WTC11 (cell line): ENCODE measurements at regions not wholly inside any gene's neighbourhood (a gene's known extent, or its start where the extent isn't known, plus 50 kb on each side); places are given as distances from the start of the nearest gene placed in this dataset.

Source experiments
- ATAC-seq: fragments of 200-7000 bp; cut with Tn5 transposase; 2 replicates; pipeline ENCODE4 v1.10.0; 2021; ENCODE audit warnings: mild to moderate bottlenecking, moderate library complexity
- CTCF ChIA-PET: fragments of 300-600 bp; sonication (Branson Sonifier 250); formaldehyde crosslinking; loops from one replicate; lab custom pipeline; 2021; ENCODE audit warnings: antibody characterized with exemption; lab: Charles Lee
- POLR2A ChIA-PET: fragments of 350-600 bp; sonication (Branson Sonifier 250); formaldehyde crosslinking; loops from one replicate; lab custom pipeline; 2021; ENCODE audit warnings: antibody characterized with exemption; lab: Charles Lee
- DNase-seq: peaks from one replicate; pipeline ENCODE4 v3.0.0; 2021; ENCODE audit warnings: low spot score
- H3K27ac Mint-ChIP-seq: 2 replicates; pipeline ENCODE4 v1.8.0; 2021; ENCODE audit warnings: mixed read lengths
- H3K27me3 Mint-ChIP-seq: 2 replicates; pipeline ENCODE4 v1.8.0; 2021; ENCODE audit warnings: low read depth, mild to moderate bottlenecking, moderate library complexity, mixed read lengths
- H3K36me3 Mint-ChIP-seq: 2 replicates; pipeline ENCODE4 v1.8.0; 2021; ENCODE audit warnings: mixed read lengths
- H3K4me1 Mint-ChIP-seq: 2 replicates; pipeline ENCODE4 v1.8.0; 2022; ENCODE audit warnings: mixed read lengths
- H3K4me3 Mint-ChIP-seq: 2 replicates; pipeline ENCODE4 v1.8.0; 2021; ENCODE audit warnings: mild to moderate bottlenecking, moderate library complexity, mixed read lengths
- H3K9me3 Mint-ChIP-seq: 2 replicates; pipeline ENCODE4 v1.8.0; 2021; ENCODE audit warnings: mixed read lengths
- ATF6 ChIP-seq: sonication (generic); formaldehyde crosslinking; IDR thresholded peaks from 2 replicates; pipeline ENCODE4 v1.8.1; 2023; ENCODE audit warnings: mild to moderate bottlenecking, missing genetic modification reagents
- CBFB ChIP-seq: sonication (generic); formaldehyde crosslinking; IDR thresholded peaks from 2 replicates; pipeline ENCODE4 v1.8.1; 2022; ENCODE audit warnings: mild to moderate bottlenecking, low read depth, missing genetic modification reagents
- CREB1 ChIP-seq: sonication (generic); formaldehyde crosslinking; IDR thresholded peaks from 2 replicates; pipeline ENCODE4 v1.8.0; 2023; ENCODE audit warnings: mild to moderate bottlenecking, missing genetic modification reagents
- E2F1 ChIP-seq: sonication (generic); formaldehyde crosslinking; IDR thresholded peaks from 2 replicates; pipeline ENCODE4 v1.8.0; 2022; ENCODE audit warnings: mild to moderate bottlenecking, missing genetic modification reagents
- ELF4 ChIP-seq: sonication (generic); formaldehyde crosslinking; IDR thresholded peaks from 2 replicates; pipeline ENCODE4 v1.8.1; 2022; ENCODE audit warnings: low read depth, mild to moderate bottlenecking, moderate library complexity, missing genetic modification reagents
- ETV6 ChIP-seq: sonication (generic); formaldehyde crosslinking; IDR thresholded peaks from 2 replicates; pipeline ENCODE4 v1.8.1; 2022; ENCODE audit warnings: mild to moderate bottlenecking, missing genetic modification reagents
- FOXK1 ChIP-seq: sonication (generic); formaldehyde crosslinking; IDR thresholded peaks from 2 replicates; pipeline ENCODE4 v1.8.0; 2022; ENCODE audit warnings: mild to moderate bottlenecking, moderate library complexity, missing genetic modification reagents
- GABPB1 ChIP-seq: sonication (generic); formaldehyde crosslinking; IDR thresholded peaks from 2 replicates; pipeline ENCODE4 v1.8.1; 2023; ENCODE audit warnings: mild to moderate bottlenecking, missing genetic modification reagents
- MAX ChIP-seq: sonication (generic); formaldehyde crosslinking; IDR thresholded peaks from 2 replicates; pipeline ENCODE4 v1.8.0; 2022; ENCODE audit warnings: mild to moderate bottlenecking, missing genetic modification reagents
- MYBL2 ChIP-seq: sonication (generic); formaldehyde crosslinking; IDR thresholded peaks from 2 replicates; pipeline ENCODE4 v1.8.1; 2023; ENCODE audit warnings: mild to moderate bottlenecking, moderate library complexity, missing genetic modification reagents
- NFATC4 ChIP-seq: fragments of 250-450 bp; sonication (Bioruptor Pico); IDR thresholded peaks from 2 replicates; pipeline ENCODE4 v1.9.0; 2021; ENCODE audit warnings: mild to moderate bottlenecking
- OVOL2 ChIP-seq: fragments of 250-450 bp; sonication (Bioruptor Pico); IDR thresholded peaks from 2 replicates; pipeline ENCODE4 v1.9.0; 2021; ENCODE audit warnings: mild to moderate bottlenecking, borderline replicate concordance
- SOX15 ChIP-seq: fragments of 250-450 bp; sonication (Bioruptor Pico); IDR thresholded peaks from 2 replicates; pipeline ENCODE4 v1.9.0; 2021; ENCODE audit warnings: mild to moderate bottlenecking
- SP1 ChIP-seq: sonication (generic); formaldehyde crosslinking; conservative IDR thresholded peaks from 2 replicates; pipeline ENCODE4 v1.8.1; 2022; ENCODE audit warnings: missing genetic modification reagents
- TCF7 ChIP-seq: sonication (generic); formaldehyde crosslinking; IDR thresholded peaks from 2 replicates; pipeline ENCODE4 v1.8.0; 2022; ENCODE audit warnings: mild to moderate bottlenecking, low read depth, missing genetic modification reagents, moderate library complexity
- TEAD4 ChIP-seq: sonication (generic); formaldehyde crosslinking; IDR thresholded peaks from 2 replicates; pipeline ENCODE4 v1.8.0; 2022; ENCODE audit warnings: mild to moderate bottlenecking, missing genetic modification reagents
- USF2 ChIP-seq: sonication (generic); formaldehyde crosslinking; IDR thresholded peaks from 2 replicates; pipeline ENCODE4 v1.8.1; 2023; ENCODE audit warnings: mild to moderate bottlenecking, missing genetic modification reagents, moderate library complexity
- ZNF219 ChIP-seq: sonication (generic); formaldehyde crosslinking; IDR thresholded peaks from 2 replicates; pipeline ENCODE4 v1.8.0; 2023; ENCODE audit warnings: missing genetic modification reagents, mild to moderate bottlenecking, borderline replicate concordance
- ZNF281 ChIP-seq: sonication (generic); formaldehyde crosslinking; IDR thresholded peaks from 2 replicates; pipeline ENCODE4 v1.8.0; 2023; ENCODE audit warnings: mild to moderate bottlenecking, missing genetic modification reagents
- ZNF416 ChIP-seq: fragments of 250-450 bp; sonication (Bioruptor Pico); IDR thresholded peaks from 2 replicates; pipeline ENCODE4 v1.9.0; 2021; ENCODE audit warnings: mild to moderate bottlenecking, inconsistent platforms
- ZNF532 ChIP-seq: fragments of 250-450 bp; sonication (Bioruptor Pico); IDR thresholded peaks from 2 replicates; pipeline ENCODE4 v1.9.0; 2021; ENCODE audit warnings: mild to moderate bottlenecking, borderline replicate concordance

- TF ChIP-seq ZNF219 (no peak), NFATC4 (CRISPR knock-in tag) (no peak), USF2 (CRISPR knock-in tag) (no peak), ZNF532 (CRISPR knock-in tag) (no peak), CREB1 (CRISPR knock-in tag) (no peak), OVOL2 (CRISPR knock-in tag) (no peak), SP1 (CRISPR knock-in tag) (no peak), ELF4 (no peak), ZNF416 (CRISPR knock-in tag) (no peak)
Observed at GRCh38 chr5:23221831-23222230, 285.6 kb upstream of the PRDM9 start (continued).

- no peaks in the 10 kb centered on the region for H3K27me3 Mint-ChIP-seq
- ATAC-seq, result no peak
- POLR2A ChIA-PET, result no interaction called here
- no peak overlapping the region for H3K4me3 Mint-ChIP-seq
- DNase-seq, result no peak
- H3K36me3 Mint-ChIP-seq, result peaks cover 4% of the 10 kb centered on the region; the same call in 1 of the 2 replicates
- H3K4me1 Mint-ChIP-seq, result peaks cover 11% of the 10 kb centered on the region
- CTCF ChIA-PET, result interaction anchor here (1.0 kb wide), 1 partner anchor 290 kb away, joined by 4 read pairs; no protein-coding TSS in a partner anchor
- TF ChIP-seq ATF6 (no peak), MAX (CRISPR knock-in tag) (no peak), ZNF281 (CRISPR knock-in tag) (no peak), MYBL2 (CRISPR knock-in tag) (no peak), TEAD4 (CRISPR knock-in tag) (no peak), TCF7 (CRISPR knock-in tag) (no peak), E2F1 (no peak), ETV6 (CRISPR knock-in tag) (no peak), CBFB (CRISPR knock-in tag) (no peak), OVOL2 (CRISPR knock-in tag) (no peak), SOX15 (CRISPR knock-in tag) (no peak), GABPB1 (CRISPR knock-in tag) (no peak), FOXK1 (CRISPR knock-in tag) (no peak)
- peaks cover 19% of the 10 kb centered on the region; the same call in 1 of the 2 replicates for H3K9me3 Mint-ChIP-seq
- H3K27ac Mint-ChIP-seq, result no peak overlapping the region
Observed at GRCh38 chr5:23217159-23217558, 290.2 kb upstream of the PRDM9 start.
